K562 (cell line): ENCODE measurements at regions not wholly inside any gene's neighbourhood (a gene's known extent, or its start where the extent isn't known, plus 50 kb on each side); places are given as distances from the start of the nearest gene placed in this dataset.

Experiments used
- ATAC-seq: fragments of 200-7000 bp; cut with Tn5 transposase; 3 replicates; pipeline ENCODE4 v1.9.1; 2020; ENCODE audit warnings: moderate library complexity
- BruUV-seq: library from RNA; stranded (reverse); fragments of 400-500 nt; replicated peaks from 2 replicates; lab custom pipeline; 2021; lab: Mats Ljungman, UMichigan
- CTCF ChIA-PET: fragments of 300-600 bp; formaldehyde crosslinking; extraction: SDS; loops from one replicate; lab custom pipeline; 2021; ENCODE audit warnings: low intra/inter-chr PET ratio; lab: Yijun Ruan, JAX
- POLR2A ChIA-PET: fragments of 300-600, 350-650 bp; sonication (Branson Sonifier 250); formaldehyde crosslinking; extraction: SDS; loops from one replicate; lab custom pipeline; 2021; ENCODE audit warnings: antibody characterized with exemption, inconsistent platforms; lab: Yijun Ruan, JAX
- DNase-seq, 4 experiments: peaks; one replicate each; pipeline versions ENCODE4 v3.0.0 to v3.0.0-alpha.2; 2011 to 2018; ENCODE audit warnings: low spot score in 3 of 4, mixed read lengths in 3 of 4; ENCODE audit errors: extremely low read depth in 1 of 4
- FAIRE-seq: peaks from 2 replicates; lab custom pipeline; 2011; peaks lifted over from hg19 to GRCh38; lab: Jason Lieb, UNC
- H2AFZ ChIP-seq: 2 replicates; pipeline ENCODE4 v1.6.0; 2011; ENCODE audit warnings: low read depth, low read length, control low read depth, inconsistent platforms
- H3K27ac ChIP-seq: fragments of 200-600 bp; 3 replicates; pipeline ENCODE4 v1.8.0; 2011; ENCODE audit warnings: low read depth, mild to moderate bottlenecking, control low read depth, inconsistent platforms, low read length, moderate library complexity, mixed read lengths; ENCODE audit errors: extremely low read depth
- H3K27me3 ChIP-seq, 2 experiments: fragments of 300-600 bp in 1 of 2; 2 replicates in 1 of 2; 3 replicates in 1 of 2; pipeline versions ENCODE4 v1.6.0 to v1.8.0; 2011; ENCODE audit warnings: inconsistent platforms in 2 of 2, low read length in 2 of 2, mild to moderate bottlenecking in 1 of 2, mixed read lengths in 1 of 2, moderate library complexity in 1 of 2; ENCODE audit not compliant: control insufficient read depth in 2 of 2, insufficient read depth in 2 of 2
- H3K36me3 ChIP-seq: fragments of 300-600 bp; 3 replicates; pipeline ENCODE4 v1.8.0; 2011; ENCODE audit warnings: mild to moderate bottlenecking, low read length, inconsistent platforms; ENCODE audit not compliant: control insufficient read depth, insufficient read depth
- H3K4me1 ChIP-seq, 2 experiments: fragments of 200-600 bp in 1 of 2; replicated peaks in 1 of 2; 2 replicates in 1 of 2; 3 replicates in 1 of 2; pipeline versions ENCODE4 v1.5.1 to v1.8.0; 2011; ENCODE audit warnings: inconsistent platforms in 2 of 2, low read length in 2 of 2, mild to moderate bottlenecking in 1 of 2, mixed read lengths in 1 of 2, moderate library complexity in 1 of 2; ENCODE audit not compliant: control insufficient read depth in 2 of 2, insufficient read depth in 2 of 2
- H3K4me2 ChIP-seq: 2 replicates; pipeline ENCODE4 v1.6.1; 2011; ENCODE audit warnings: low read length, control low read depth, inconsistent platforms, mixed read lengths; ENCODE audit not compliant: insufficient read depth
- H3K4me3 ChIP-seq: fragments of 200-600 bp; sonication (generic), shearing (Covaris generic); 2 replicates; pipeline ENCODE4 v1.5.1; 2016; ENCODE audit warnings: control low read depth, inconsistent platforms
- H3K79me2 ChIP-seq: fragments of 200-600 bp; 3 replicates; pipeline ENCODE4 v1.8.0; 2011; ENCODE audit warnings: low read length, inconsistent platforms; ENCODE audit not compliant: control insufficient read depth, insufficient read depth
- H3K9ac ChIP-seq, 2 experiments: 2 replicates each; pipeline versions ENCODE4 v1.6.0 to v1.6.1; 2011; ENCODE audit warnings: low read depth in 2 of 2, low read length in 2 of 2, control low read depth in 1 of 2, inconsistent platforms in 1 of 2, mild to moderate bottlenecking in 1 of 2, mixed read lengths in 1 of 2; ENCODE audit not compliant: insufficient read depth in 1 of 2
- H3K9me1 ChIP-seq: one replicate; pipeline ENCODE4 v1.6.0; 2011; ENCODE audit warnings: inconsistent platforms, mild to moderate bottlenecking, low read length, moderate library complexity; ENCODE audit not compliant: control insufficient read depth, insufficient read depth
- H3K9me3 ChIP-seq: replicated peaks from 2 replicates; pipeline ENCODE4 v1.5.1; 2011; ENCODE audit warnings: low read depth, low read length, inconsistent platforms; ENCODE audit not compliant: control insufficient read depth, insufficient read depth
- H4K20me1 ChIP-seq: replicated peaks from 2 replicates; pipeline ENCODE4 v1.6.1; 2011; ENCODE audit warnings: low read length, inconsistent platforms, mixed read lengths; ENCODE audit not compliant: control insufficient read depth, insufficient read depth
- BHLHE40 ChIP-seq: IDR thresholded peaks from 2 replicates; pipeline ENCODE4 v1.6.1; 2011; ENCODE audit warnings: low read length, improper control_type of control experiment
- GATAD2A ChIP-seq: fragments of 450-650 bp; IDR thresholded peaks from 2 replicates; pipeline ENCODE4 v1.6.1; 2017
- LARP7 ChIP-seq: fragments of 450-650 bp; IDR thresholded peaks from 2 replicates; pipeline ENCODE4 v1.6.1; 2016
- MCM7 ChIP-seq, 2 experiments: fragments of 450-650 bp; IDR thresholded peaks; 2 replicates each; pipeline ENCODE4 v1.6.1; 2016 to 2018
- MEIS2 ChIP-seq: fragments of 450-650 bp; IDR thresholded peaks from 2 replicates; pipeline ENCODE4 v1.6.1; 2014; ENCODE audit warnings: mild to moderate bottlenecking; ENCODE audit not compliant: partially characterized antibody
- NFIC ChIP-seq: fragments of 450-650 bp; IDR thresholded peaks from 2 replicates; pipeline ENCODE4 v1.6.1; 2017; ENCODE audit warnings: mild to moderate bottlenecking, inconsistent platforms
- NR2C2 ChIP-seq, 2 experiments: fragments of 200-800 bp in 1 of 2; sonication (Bioruptor generic) in 1 of 2; sonication (generic) in 1 of 2; formaldehyde crosslinking in 1 of 2; IDR thresholded peaks; 2 replicates each; pipeline versions ENCODE4 v1.6.1 to v1.8.0; 2016 to 2022; ENCODE audit warnings: mild to moderate bottlenecking in 1 of 2, missing compliant biosample characterization in 1 of 2, missing genetic modification characterization in 1 of 2, missing genetic modification reagents in 1 of 2
- PHB2 ChIP-seq: fragments of 450-650 bp; IDR thresholded peaks from 2 replicates; pipeline ENCODE4 v1.6.1; 2017; ENCODE audit warnings: low read depth
- SIX5 ChIP-seq, 2 experiments: IDR thresholded peaks; 2 replicates each; pipeline ENCODE4 v1.6.1; 2011; ENCODE audit warnings: low read length in 2 of 2, borderline replicate concordance in 1 of 2, low read depth in 1 of 2, mild to moderate bottlenecking in 1 of 2, moderate library complexity in 1 of 2; ENCODE audit not compliant: insufficient read depth in 1 of 2
- SMAD3 ChIP-seq: fragments of 450-650 bp; formaldehyde crosslinking; conservative IDR thresholded peaks from 2 replicates; pipeline ENCODE4 v1.4.0; 2020; ENCODE audit warnings: mild to moderate bottlenecking
- SRSF9 ChIP-seq: fragments of 200-400 bp; formaldehyde crosslinking; IDR thresholded peaks from 2 replicates; pipeline ENCODE4 v1.6.1; 2017; ENCODE audit warnings: low read depth, low read length, borderline replicate concordance
- SUPT5H ChIP-seq: fragments of 450-650 bp; IDR thresholded peaks from 2 replicates; pipeline ENCODE4 v1.6.1; 2016
- TCF7 ChIP-seq: sonication (generic); IDR thresholded peaks from 2 replicates; pipeline ENCODE4 v1.6.1; 2016; ENCODE audit warnings: antibody characterized with exemption, borderline replicate concordance
- TCF7L2 ChIP-seq: fragments of 150-350 bp; IDR thresholded peaks from 2 replicates; pipeline ENCODE4 v1.6.1; 2016; ENCODE audit warnings: low read depth, mild to moderate bottlenecking, low read length, moderate library complexity
- ZEB2 ChIP-seq: fragments of 450-650 bp; IDR thresholded peaks from 2 replicates; pipeline ENCODE4 v1.6.1; 2016
- ZNF696 ChIP-seq: fragments of 250-450 bp; sonication (Bioruptor Pico); conservative IDR thresholded peaks from 2 replicates; pipeline ENCODE4 v1.4.0; 2020; ENCODE audit warnings: mild to moderate bottlenecking, moderate library complexity
- ZNF766 ChIP-seq: fragments of 200-800 bp; sonication (Bioruptor generic); conservative IDR thresholded peaks from 2 replicates; pipeline ENCODE4 v1.6.1; 2016; ENCODE audit warnings: missing genetic modification characterization, missing compliant biosample characterization
- WGBS: fragments of 100-300 bp; shearing (Covaris generic); methylation state at CpG from one replicate; pipeline ENCODE4 v1.1.6; 2016; ENCODE audit warnings: low coverage, mixed read lengths; ENCODE audit not compliant: insufficient coverage; ENCODE audit errors: missing lambda C conversion rate; 5-methylcytosine and 5-hydroxymethylcytosine counted together
- in situ Hi-C: fragments of 300-500 bp; cut with MboI; formaldehyde crosslinking; loops from 4 replicates; pipeline ENCODE4 v1.15.0; 2018; ENCODE audit warnings: inconsistent platforms, mixed read lengths
- intact Hi-C: fragments of 100-400 bp; cut with micrococcal nuclease; formaldehyde crosslinking; loops from 2 replicates; pipeline ENCODE4 v1.14.2; 2022
- TF ChIP-seq, protein P1 (sequence below): fragments of 250-450 bp; sonication (Bioruptor Pico); IDR thresholded peaks from 2 replicates; pipeline ENCODE4 v1.5.0; 2022; ENCODE audit warnings: mild to moderate bottlenecking
- TF ChIP-seq, protein P2 (sequence below): conservative IDR thresholded peaks from 2 replicates; pipeline ENCODE4 v1.6.1; 2011; ENCODE audit warnings: low read depth, mild to moderate bottlenecking, low read length; ENCODE audit not compliant: control insufficient read depth
- TF ChIP-seq, protein P3 (sequence below): sonication (generic); formaldehyde crosslinking; IDR thresholded peaks from 2 replicates; pipeline ENCODE4 v1.8.1; 2023; ENCODE audit warnings: mild to moderate bottlenecking, missing genetic modification reagents, moderate library complexity

DNA sequence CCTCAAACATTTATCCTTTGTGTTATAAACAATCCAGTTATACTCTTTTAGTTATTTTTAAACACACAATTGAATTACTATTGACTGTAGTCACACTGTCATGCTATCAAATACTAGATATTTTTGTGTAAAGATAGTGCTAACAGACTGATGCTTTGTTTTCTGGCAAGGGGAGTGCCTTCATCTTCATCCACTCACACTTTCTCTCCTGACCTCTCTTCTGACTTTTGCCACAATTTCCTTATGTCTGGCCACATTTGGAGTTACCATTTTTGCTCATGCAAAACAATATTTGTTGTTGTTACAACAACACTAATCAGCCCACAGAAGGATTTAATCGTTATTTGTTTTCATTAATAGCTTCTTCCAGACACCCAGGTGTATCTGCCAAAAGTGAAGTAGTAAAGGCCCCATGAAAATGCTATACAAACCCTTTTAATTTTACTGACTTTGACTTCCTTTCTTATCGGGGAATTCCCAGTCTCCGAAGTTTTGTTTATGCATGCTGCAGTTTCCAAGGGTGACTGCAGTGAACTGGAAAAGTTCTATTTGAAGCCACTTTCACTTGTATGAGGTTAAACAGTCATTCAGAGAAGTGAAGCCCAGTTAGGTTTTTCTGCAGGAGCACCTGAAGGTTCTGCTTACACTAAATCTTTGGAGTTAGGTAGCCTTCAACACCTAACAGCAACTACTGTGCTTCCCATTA lies 66.1 kb upstream of the FRY start:
- FAIRE-seq = no peak

More for the DNA sequence above, 66.1 kb upstream of the FRY start:
- Histone ChIP-seq H3K79me2 (no peaks in the 10 kb centered on the region), H3K9me3 (no peaks in the 10 kb centered on the region; the same call in 1 of the 2 replicates), H3K27me3 (no peaks in the 10 kb centered on the region), H3K4me1 (no peaks in the 10 kb centered on the region), H3K27ac (no peak overlapping the region), H3K9me1 (no peaks in the 10 kb centered on the region), H2AFZ (no peak overlapping the region), H3K4me3 (no peak overlapping the region), H3K4me2 (no peak overlapping the region), H4K20me1 (no peaks in the 10 kb centered on the region), H3K9ac (no peak overlapping the region), H3K36me3 (no peaks in the 10 kb centered on the region)
- ATAC-seq = no peak
- no peak for DNase-seq
- POLR2A ChIA-PET = interaction anchor here (0.5 to 0.7 kb wide), 2 partner anchors 146 to 1577 kb away, joined by 3 read pairs; no protein-coding TSS in a partner anchor
- BruUV-seq = no TSS peak
- TF ChIP-seq, protein P1, sequence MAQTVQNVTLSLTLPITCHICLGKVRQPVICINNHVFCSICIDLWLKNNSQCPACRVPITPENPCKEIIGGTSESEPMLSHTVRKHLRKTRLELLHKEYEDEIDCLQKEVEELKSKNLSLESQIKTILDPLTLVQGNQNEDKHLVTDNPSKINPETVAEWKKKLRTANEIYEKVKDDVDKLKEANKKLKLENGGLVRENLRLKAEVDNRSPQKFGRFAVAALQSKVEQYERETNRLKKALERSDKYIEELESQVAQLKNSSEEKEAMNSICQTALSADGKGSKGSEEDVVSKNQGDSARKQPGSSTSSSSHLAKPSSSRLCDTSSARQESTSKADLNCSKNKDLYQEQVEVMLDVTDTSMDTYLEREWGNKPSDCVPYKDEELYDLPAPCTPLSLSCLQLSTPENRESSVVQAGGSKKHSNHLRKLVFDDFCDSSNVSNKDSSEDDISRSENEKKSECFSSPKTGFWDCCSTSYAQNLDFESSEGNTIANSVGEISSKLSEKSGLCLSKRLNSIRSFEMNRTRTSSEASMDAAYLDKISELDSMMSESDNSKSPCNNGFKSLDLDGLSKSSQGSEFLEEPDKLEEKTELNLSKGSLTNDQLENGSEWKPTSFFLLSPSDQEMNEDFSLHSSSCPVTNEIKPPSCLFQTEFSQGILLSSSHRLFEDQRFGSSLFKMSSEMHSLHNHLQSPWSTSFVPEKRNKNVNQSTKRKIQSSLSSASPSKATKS (CRISPR knock-in tag) = no peak
- TF ChIP-seq SIX5 (IDR thresholded peaks at IDR 0.05; ENCODE audit: borderline replicate concordance in 1 of 2, insufficient read depth in 1 of 2, low read depth in 1 of 2, low read length in 2 of 2) = no peak
- TF ChIP-seq SRSF9 = no peak
- TF ChIP-seq SUPT5H = no peak
- TF ChIP-seq BHLHE40 = no peak
- no peak for TF ChIP-seq LARP7
- no peak for TF ChIP-seq SMAD3
- TF ChIP-seq MCM7 (IDR thresholded peaks at IDR 0.05) = no peak
- TF ChIP-seq ZNF766 (CRISPR knock-in tag) = no peak
- TF ChIP-seq NR2C2 (CRISPR knock-in tag; IDR thresholded peaks at IDR 0.05) = no peak
- TF ChIP-seq NR2C2 (tag; IDR thresholded peaks at IDR 0.05) = no peak
- TF ChIP-seq, protein P2, sequence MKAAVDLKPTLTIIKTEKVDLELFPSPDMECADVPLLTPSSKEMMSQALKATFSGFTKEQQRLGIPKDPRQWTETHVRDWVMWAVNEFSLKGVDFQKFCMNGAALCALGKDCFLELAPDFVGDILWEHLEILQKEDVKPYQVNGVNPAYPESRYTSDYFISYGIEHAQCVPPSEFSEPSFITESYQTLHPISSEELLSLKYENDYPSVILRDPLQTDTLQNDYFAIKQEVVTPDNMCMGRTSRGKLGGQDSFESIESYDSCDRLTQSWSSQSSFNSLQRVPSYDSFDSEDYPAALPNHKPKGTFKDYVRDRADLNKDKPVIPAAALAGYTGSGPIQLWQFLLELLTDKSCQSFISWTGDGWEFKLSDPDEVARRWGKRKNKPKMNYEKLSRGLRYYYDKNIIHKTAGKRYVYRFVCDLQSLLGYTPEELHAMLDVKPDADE = no peak
- no peak for TF ChIP-seq NFIC
- no peak for TF ChIP-seq ZNF696
- TF ChIP-seq ZEB2 = no peak
- TF ChIP-seq PHB2 = no peak
- no peak for TF ChIP-seq TCF7L2
- TF ChIP-seq, protein P3, sequence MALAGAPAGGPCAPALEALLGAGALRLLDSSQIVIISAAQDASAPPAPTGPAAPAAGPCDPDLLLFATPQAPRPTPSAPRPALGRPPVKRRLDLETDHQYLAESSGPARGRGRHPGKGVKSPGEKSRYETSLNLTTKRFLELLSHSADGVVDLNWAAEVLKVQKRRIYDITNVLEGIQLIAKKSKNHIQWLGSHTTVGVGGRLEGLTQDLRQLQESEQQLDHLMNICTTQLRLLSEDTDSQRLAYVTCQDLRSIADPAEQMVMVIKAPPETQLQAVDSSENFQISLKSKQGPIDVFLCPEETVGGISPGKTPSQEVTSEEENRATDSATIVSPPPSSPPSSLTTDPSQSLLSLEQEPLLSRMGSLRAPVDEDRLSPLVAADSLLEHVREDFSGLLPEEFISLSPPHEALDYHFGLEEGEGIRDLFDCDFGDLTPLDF (CRISPR knock-in tag) = no peak
- no peak for TF ChIP-seq TCF7
- no peak for TF ChIP-seq MEIS2
- no peak for TF ChIP-seq GATAD2A
- intact Hi-C loops = no loop called here
- in situ Hi-C loops = no loop called here
- 0% methylated on average over 2 of the region's 3 CpGs for WGBS
- CTCF ChIA-PET = no interaction called here
